Heart left ventricle (tissue), 16 donors: ENCODE measurements at regions not wholly inside any gene's neighbourhood (a gene's known extent, or its start where the extent isn't known, plus 50 kb on each side); places are given as distances from the start of the nearest gene placed in this dataset.

Experiments used
- ATAC-seq, 4 donors: fragments of 200-7000 bp; cut with Tn5 transposase; one replicate each; pipeline ENCODE4 v1.9.1; 2020 to 2022; ENCODE audit warnings: moderate library complexity in 4 of 4, mild to moderate bottlenecking in 3 of 4, moderate number of reproducible peaks in 1 of 4
- DNase-seq, 5 donors: peaks; one replicate each; pipeline ENCODE4 v3.0.0-alpha.2; 2020
- H3K27ac ChIP-seq, 12 donors: fragments of 200-600 bp; sonication (generic) in 4 of 12; one replicate each; pipeline versions ENCODE4 v1.5.0 to v1.8.0; 2016 to 2022; ENCODE audit warnings: mild to moderate bottlenecking in 2 of 12
- H3K27me3 ChIP-seq, 9 donors: fragments of 200-600 bp; sonication (generic) in 2 of 9; one replicate each; pipeline versions ENCODE4 v1.5.1 to v1.8.0; 2016 to 2022; ENCODE audit warnings: mild to moderate bottlenecking in 3 of 9
- H3K36me3 ChIP-seq, 9 donors: fragments of 200-600 bp; sonication (generic) in 2 of 9; one replicate each; pipeline versions ENCODE4 v1.5.0 to v1.8.0; 2018 to 2022; ENCODE audit warnings: mild to moderate bottlenecking in 2 of 9
- H3K4me1 ChIP-seq, 12 donors: fragments of 200-600 bp; sonication (generic) in 4 of 12; one replicate each; pipeline versions ENCODE4 v1.5.0 to v1.8.0; 2016 to 2022; ENCODE audit warnings: mild to moderate bottlenecking in 3 of 12
- H3K4me3 ChIP-seq, 12 donors: fragments of 200-600 bp; sonication (generic) in 4 of 12; one replicate each; pipeline versions ENCODE4 v1.5.0 to v1.8.0; 2017 to 2022; ENCODE audit warnings: mild to moderate bottlenecking in 9 of 12, moderate library complexity in 4 of 12
- H3K9me3 ChIP-seq, 12 donors: fragments of 200-600 bp; sonication (generic) in 4 of 12; one replicate each; pipeline versions ENCODE4 v1.5.0 to v1.8.0; 2016 to 2022; ENCODE audit warnings: mild to moderate bottlenecking in 1 of 12
- POLR2A ChIP-seq, 2 donors: fragments of 450-650 bp; IDR thresholded peaks; one replicate each; pipeline ENCODE4 v1.6.1; 2017; ENCODE audit warnings: antibody characterized with exemption in 2 of 2, mild to moderate bottlenecking in 2 of 2, moderate library complexity in 2 of 2
- WGBS, 4 donors: extraction: QIAGEN DNeasy Blood & Tissue Kit in 2 of 4; methylation state at CpG; one replicate each; pipeline versions ENCODE4 v1.1.5 to v1.1.7; 2013 to 2018; 5-methylcytosine and 5-hydroxymethylcytosine counted together
- intact Hi-C, 10 donors: fragments of 100-400 bp; cut with DNase I; formaldehyde crosslinking; loops; one replicate each; pipeline versions ENCODE4 v1.11.1 to v1.14.2; 2022
- TF ChIP-seq, protein P1 (sequence below), 12 donors: fragments of 200-600 bp; sonication (generic) in 4 of 12; IDR thresholded peaks; one replicate each; pipeline versions ENCODE4 v1.5.0 to v1.8.0; 2018 to 2022; ENCODE audit warnings: antibody characterized with exemption in 12 of 12, mild to moderate bottlenecking in 5 of 12
- donor health status: ischemic (EF 13 %, LVEDD 7.1; RV severe dilation, severe dysfunction).
- donor health status: healthy with polysubstance abuse.
- donor health status: DM: no; HTN: yes; CAD: no.
- donor health status: DM: no; HTN: no; CAD: no.
- donor health status: ischemic (EF 25% LVEDD 6.9; RV normal size, moderate dysfunction).
- donor health status: ischemic (EF 25% LVEDD 5.7; RV mildly dilated, moderate dysfunction).
- donor health status: healthy.
- donor health status: DM: yes; HTN: yes; CAD: no.
- donor health status: ischemic (EF 35%, LVEDD 5.7; RV mildly dilated, moderate dysfunction).
- donor health status: nonischemic (EF 11% LVEDD 7.7; RV severe dilation, severe dysfunction).
- donor health status: DM: yes; HTN: yes; CAD: no.
- donor health status: PGD.
- donor health status: ischemic (EF 29% LVEDD 5.4; RV normal size, mild dysfunction).
- donor health status: nonischemic (EF 23%, LVEDD 6.1; RV moderate dilation, normal function).

DNA sequence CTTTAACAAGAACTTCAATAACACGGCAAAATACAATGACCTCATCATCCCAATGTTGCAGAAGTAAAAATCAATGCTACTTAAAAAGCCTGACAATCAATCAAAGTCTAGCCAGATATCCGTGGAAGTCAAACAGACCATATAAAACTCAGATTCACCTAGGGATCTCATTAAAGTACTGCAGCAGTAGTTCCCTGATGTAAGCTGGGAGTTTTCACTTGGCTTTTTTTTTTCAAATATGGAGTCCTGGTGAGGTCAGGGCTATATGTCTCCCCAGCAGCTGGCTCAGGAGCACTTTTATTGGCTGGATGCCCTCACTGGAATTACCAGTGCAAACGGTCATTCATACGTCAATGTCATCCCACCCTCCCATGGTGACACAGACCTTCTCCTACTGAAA lies 220.6 kb upstream of the SLC30A5 start:
- no peak overlapping the region for H3K27ac ChIP-seq
- intact Hi-C loops = no loop called here
- H3K36me3 ChIP-seq = no peaks in the 10 kb centered on the region
- H3K27me3 ChIP-seq = no peaks in the 10 kb centered on the region
- no peak for ATAC-seq
- no peaks in the 10 kb centered on the region for H3K9me3 ChIP-seq
- no peaks in the 10 kb centered on the region for H3K4me1 ChIP-seq
- TF ChIP-seq, protein P1, sequence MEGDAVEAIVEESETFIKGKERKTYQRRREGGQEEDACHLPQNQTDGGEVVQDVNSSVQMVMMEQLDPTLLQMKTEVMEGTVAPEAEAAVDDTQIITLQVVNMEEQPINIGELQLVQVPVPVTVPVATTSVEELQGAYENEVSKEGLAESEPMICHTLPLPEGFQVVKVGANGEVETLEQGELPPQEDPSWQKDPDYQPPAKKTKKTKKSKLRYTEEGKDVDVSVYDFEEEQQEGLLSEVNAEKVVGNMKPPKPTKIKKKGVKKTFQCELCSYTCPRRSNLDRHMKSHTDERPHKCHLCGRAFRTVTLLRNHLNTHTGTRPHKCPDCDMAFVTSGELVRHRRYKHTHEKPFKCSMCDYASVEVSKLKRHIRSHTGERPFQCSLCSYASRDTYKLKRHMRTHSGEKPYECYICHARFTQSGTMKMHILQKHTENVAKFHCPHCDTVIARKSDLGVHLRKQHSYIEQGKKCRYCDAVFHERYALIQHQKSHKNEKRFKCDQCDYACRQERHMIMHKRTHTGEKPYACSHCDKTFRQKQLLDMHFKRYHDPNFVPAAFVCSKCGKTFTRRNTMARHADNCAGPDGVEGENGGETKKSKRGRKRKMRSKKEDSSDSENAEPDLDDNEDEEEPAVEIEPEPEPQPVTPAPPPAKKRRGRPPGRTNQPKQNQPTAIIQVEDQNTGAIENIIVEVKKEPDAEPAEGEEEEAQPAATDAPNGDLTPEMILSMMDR (IDR thresholded peaks at IDR 0.05) = no peak
- no peak for TF ChIP-seq POLR2A (IDR thresholded peaks at IDR 0.05)
- WGBS, 4 donors = 70 to 75% (median 73%) methylated on average over 4 of the region's 4 CpGs
- no peak overlapping the region for H3K4me3 ChIP-seq
- no peak for DNase-seq

DNA sequence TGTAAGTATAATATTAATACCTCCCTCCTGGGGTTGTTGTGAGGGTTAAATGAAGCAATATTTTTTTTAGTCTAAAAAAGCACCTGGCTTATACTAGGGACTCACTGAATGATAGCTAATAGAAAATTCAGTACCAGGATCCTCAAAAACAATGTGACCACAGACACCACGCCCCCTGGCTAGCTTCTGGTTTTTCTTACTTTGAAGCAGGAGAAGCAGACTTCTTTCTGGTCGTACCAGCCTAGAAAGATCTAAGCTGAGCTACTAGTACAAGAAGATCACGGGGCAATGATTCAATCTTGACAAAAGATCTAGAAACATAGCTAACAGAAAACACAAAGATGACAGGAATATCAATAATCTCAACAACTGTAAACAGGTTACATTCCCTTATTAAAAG lies 218.5 kb upstream of the SLC30A5 start:
- no peak for DNase-seq
- Histone ChIP-seq H3K27ac (no peak overlapping the region), H3K4me1 (no peaks in the 10 kb centered on the region), H3K27me3 (no peaks in the 10 kb centered on the region), H3K4me3 (no peak overlapping the region), H3K36me3 (no peaks in the 10 kb centered on the region), H3K9me3 (no peaks in the 10 kb centered on the region)
- TF ChIP-seq, protein P1 (IDR thresholded peaks at IDR 0.05) = no peak
- no peak for TF ChIP-seq POLR2A (IDR thresholded peaks at IDR 0.05)
- no peak for ATAC-seq
- 85 to 89% (median 86%) methylated on average over 3 of the region's 3 CpGs for WGBS, 4 donors
- intact Hi-C loops = no loop called here

DNA sequence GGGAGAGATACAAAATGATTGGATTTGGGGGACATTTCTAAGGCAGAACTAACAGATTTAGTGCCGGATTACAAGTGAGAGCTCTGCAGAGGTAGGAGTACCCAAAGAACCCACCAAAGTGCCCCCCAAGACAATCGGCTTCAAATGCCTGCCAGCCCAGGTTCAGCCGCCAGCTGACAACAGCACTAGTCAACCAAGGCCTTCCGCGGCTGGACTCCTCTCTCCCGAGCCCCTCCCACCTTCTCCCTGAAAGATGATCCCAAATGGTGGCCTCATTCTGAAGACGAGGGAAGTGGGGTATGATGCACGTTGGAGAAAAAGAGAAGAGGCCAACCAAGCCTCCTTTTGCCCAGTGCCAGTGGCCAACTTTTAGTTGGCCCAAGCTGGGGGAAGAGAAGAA lies 210.4 kb upstream of the SLC30A5 start:
- H3K4me1 ChIP-seq = no peaks in the 10 kb centered on the region
- no peaks in the 10 kb centered on the region for H3K27me3 ChIP-seq
- TF ChIP-seq, protein P1 (IDR thresholded peaks at IDR 0.05) = no peak
- no peak for TF ChIP-seq POLR2A (IDR thresholded peaks at IDR 0.05)
- ATAC-seq = no peak
- DNase-seq = no peak
- no peak overlapping the region for H3K4me3 ChIP-seq
- no peaks in the 10 kb centered on the region for H3K9me3 ChIP-seq
- H3K27ac ChIP-seq = no peak overlapping the region
- intact Hi-C loops = loop anchor here in 1 of 10 donors (10.0 kb wide), 1 partner anchor 81 kb away; no protein-coding TSS in a partner anchor
- WGBS, 4 donors = 79 to 86% (median 82%) methylated on average over 6 to 8 of the region's 8 CpGs
- no peaks in the 10 kb centered on the region for H3K36me3 ChIP-seq

DNA sequence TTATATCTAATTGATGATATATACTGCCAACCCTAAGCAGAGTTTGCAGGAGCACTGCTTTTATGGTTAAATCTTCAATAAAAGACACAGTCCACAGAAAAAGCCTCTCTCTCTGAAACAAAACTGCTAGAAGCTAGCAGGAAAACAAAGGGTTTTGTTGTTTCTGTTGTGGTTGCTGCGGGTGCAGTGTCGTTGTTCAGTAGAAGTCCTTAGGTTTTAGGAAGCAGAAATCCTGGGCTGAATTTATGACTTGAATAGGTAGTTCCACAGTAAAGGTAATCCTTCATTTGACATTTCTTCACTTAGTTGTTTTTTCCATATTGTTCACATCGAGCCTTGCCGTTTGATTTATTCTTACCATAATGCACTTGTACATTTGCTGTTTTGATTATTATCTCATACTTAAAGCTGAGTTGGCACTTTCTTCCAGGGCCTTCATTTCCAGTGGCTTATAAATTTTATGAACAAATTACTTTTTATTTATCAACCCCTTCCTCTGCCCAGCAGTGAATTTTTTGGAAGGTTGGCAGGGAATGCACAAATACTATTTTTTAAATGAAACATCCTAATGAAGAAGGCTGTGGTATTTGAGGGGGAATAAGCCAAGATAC lies 209.6 kb upstream of the SLC30A5 start:
- DNase-seq (no peak), ATAC-seq (no peak)
- Histone ChIP-seq H3K4me3 (no peak overlapping the region), H3K27me3 (no peaks in the 10 kb centered on the region), H3K36me3 (no peaks in the 10 kb centered on the region), H3K9me3 (no peaks in the 10 kb centered on the region), H3K27ac (no peak overlapping the region), H3K4me1 (no peaks in the 10 kb centered on the region)
- 72 to 90% (median 77%) methylated on average over 4 of the region's 4 CpGs for WGBS, 4 donors
- intact Hi-C loops = loop anchor here in 2 of 10 donors (2.0 to 10.0 kb wide), 2 partner anchors 79 to 81 kb away; no protein-coding TSS in a partner anchor
- no peak for TF ChIP-seq POLR2A (IDR thresholded peaks at IDR 0.05)
- TF ChIP-seq, protein P1 (IDR thresholded peaks at IDR 0.05) = no peak
